PFSK-1 (cell line): ENCODE measurements at regions not wholly inside any gene's neighbourhood (a gene's known extent, or its start where the extent isn't known, plus 50 kb on each side); places are given as distances from the start of the nearest gene placed in this dataset.

ENCODE experiments used
- FOXP2 ChIP-seq: optimal IDR thresholded peaks from 2 replicates; pipeline ENCODE3; 2011; ENCODE audit warnings: borderline replicate concordance, control low read depth, inconsistent platforms; ENCODE audit not compliant: insufficient read depth; ENCODE audit errors: extremely low read length, extremely low read depth
- POLR2AphosphoS5 ChIP-seq: IDR thresholded peaks from 2 replicates; pipeline ENCODE4 v1.6.1; 2012; ENCODE audit warnings: low read depth, mild to moderate bottlenecking, control low read depth, low read length, moderate library complexity
- SIN3A ChIP-seq: IDR thresholded peaks from 2 replicates; pipeline ENCODE4 v1.6.1; 2012; ENCODE audit warnings: mild to moderate bottlenecking, low read length, moderate library complexity, borderline replicate concordance; ENCODE audit not compliant: insufficient read depth
- TAF1 ChIP-seq: IDR thresholded peaks from 2 replicates; pipeline ENCODE4 v1.6.1; 2012; ENCODE audit warnings: low read length, control low read depth, borderline replicate concordance; ENCODE audit not compliant: insufficient read depth
- TF ChIP-seq, protein P1 (sequence below), 2 experiments: IDR thresholded peaks; 2 replicates each; pipeline versions ENCODE4 v1.6.1 to v1.8.0; 2011 to 2012; ENCODE audit warnings: low read depth in 2 of 2, low read length in 2 of 2, control low read depth in 1 of 2, inconsistent platforms in 1 of 2, mild to moderate bottlenecking in 1 of 2, moderate library complexity in 1 of 2; ENCODE audit not compliant: insufficient read depth in 1 of 2

- TF ChIP-seq POLR2AphosphoS5 (no peak), TAF1 (no peak), SIN3A (no peak), FOXP2 (no peak)
- TF ChIP-seq, protein P1, sequence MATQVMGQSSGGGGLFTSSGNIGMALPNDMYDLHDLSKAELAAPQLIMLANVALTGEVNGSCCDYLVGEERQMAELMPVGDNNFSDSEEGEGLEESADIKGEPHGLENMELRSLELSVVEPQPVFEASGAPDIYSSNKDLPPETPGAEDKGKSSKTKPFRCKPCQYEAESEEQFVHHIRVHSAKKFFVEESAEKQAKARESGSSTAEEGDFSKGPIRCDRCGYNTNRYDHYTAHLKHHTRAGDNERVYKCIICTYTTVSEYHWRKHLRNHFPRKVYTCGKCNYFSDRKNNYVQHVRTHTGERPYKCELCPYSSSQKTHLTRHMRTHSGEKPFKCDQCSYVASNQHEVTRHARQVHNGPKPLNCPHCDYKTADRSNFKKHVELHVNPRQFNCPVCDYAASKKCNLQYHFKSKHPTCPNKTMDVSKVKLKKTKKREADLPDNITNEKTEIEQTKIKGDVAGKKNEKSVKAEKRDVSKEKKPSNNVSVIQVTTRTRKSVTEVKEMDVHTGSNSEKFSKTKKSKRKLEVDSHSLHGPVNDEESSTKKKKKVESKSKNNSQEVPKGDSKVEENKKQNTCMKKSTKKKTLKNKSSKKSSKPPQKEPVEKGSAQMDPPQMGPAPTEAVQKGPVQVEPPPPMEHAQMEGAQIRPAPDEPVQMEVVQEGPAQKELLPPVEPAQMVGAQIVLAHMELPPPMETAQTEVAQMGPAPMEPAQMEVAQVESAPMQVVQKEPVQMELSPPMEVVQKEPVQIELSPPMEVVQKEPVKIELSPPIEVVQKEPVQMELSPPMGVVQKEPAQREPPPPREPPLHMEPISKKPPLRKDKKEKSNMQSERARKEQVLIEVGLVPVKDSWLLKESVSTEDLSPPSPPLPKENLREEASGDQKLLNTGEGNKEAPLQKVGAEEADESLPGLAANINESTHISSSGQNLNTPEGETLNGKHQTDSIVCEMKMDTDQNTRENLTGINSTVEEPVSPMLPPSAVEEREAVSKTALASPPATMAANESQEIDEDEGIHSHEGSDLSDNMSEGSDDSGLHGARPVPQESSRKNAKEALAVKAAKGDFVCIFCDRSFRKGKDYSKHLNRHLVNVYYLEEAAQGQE (IDR thresholded peaks at IDR 0.05; ENCODE audit: insufficient read depth in 1 of 2, low read depth in 2 of 2, low read length in 2 of 2) = no peak
Observed at GRCh38 chr3:72320955-72321303, 527.3 kb downstream of the SHQ1 start.

DNA sequence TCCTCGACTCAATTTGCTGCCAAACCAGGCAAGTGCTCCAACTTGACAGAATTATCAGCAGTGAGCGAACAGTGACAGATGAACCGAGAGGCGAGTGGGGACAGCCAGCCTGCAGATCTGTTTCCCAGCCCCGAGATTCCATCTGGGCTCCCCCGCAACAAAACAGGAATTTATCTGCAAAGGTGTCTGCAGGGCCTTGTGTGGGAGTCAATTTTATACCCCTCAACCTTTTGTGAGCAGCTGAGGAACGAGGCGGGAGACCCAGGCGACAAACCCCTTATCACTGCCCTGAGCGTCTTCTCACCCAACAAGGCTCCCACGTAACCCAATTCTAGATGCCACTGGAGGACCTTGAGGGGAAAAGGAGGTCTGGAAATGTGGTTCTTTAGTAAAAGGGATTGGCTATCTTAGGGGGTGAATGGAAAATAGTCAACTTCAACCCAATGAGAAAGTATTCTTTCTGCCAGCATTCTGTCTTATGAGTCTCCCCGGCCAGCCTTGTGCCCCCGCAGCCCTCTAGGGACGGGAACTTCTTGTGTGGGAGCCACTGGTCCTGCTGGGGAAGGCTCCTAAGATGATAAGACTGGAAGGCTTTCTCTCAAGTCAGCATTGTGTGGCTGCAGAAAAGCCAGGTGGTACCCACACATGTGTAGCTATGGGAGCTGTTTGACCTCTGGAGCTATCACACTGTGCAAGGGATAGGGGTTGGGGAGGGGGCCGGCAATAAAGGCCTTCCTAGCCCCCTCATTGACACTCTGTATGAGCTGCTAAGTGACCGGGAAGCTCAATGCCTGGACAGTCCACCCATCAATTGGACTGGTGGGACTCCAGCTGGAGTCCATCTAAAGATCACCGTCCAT is 527.9 kb downstream of the SHQ1 start:
- no peak for TF ChIP-seq FOXP2
- no peak for TF ChIP-seq POLR2AphosphoS5
- no peak for TF ChIP-seq SIN3A
- no peak for TF ChIP-seq TAF1
- TF ChIP-seq, protein P1 (IDR thresholded peaks at IDR 0.05; ENCODE audit: insufficient read depth in 1 of 2, low read depth in 2 of 2, low read length in 2 of 2) = no peak

- no peak for TF ChIP-seq POLR2AphosphoS5
- no peak for TF ChIP-seq FOXP2
- no peak for TF ChIP-seq TAF1
- no peak for TF ChIP-seq SIN3A
- TF ChIP-seq, protein P1 (IDR thresholded peaks at IDR 0.05; ENCODE audit: insufficient read depth in 1 of 2, low read depth in 2 of 2, low read length in 2 of 2) = no peak
Observed at GRCh38 chr3:72319194-72320094, 528.8 kb downstream of the SHQ1 start.

GRCh38 chr3:72318504-72319193 is 529.6 kb downstream of the SHQ1 start:
- TF ChIP-seq POLR2AphosphoS5 = no peak
- no peak for TF ChIP-seq FOXP2
- TF ChIP-seq TAF1 = no peak
- no peak for TF ChIP-seq SIN3A
- TF ChIP-seq, protein P1 (IDR thresholded peaks at IDR 0.05; ENCODE audit: insufficient read depth in 1 of 2, low read depth in 2 of 2, low read length in 2 of 2) = no peak
